Left ventricle myocardium inferior (tissue), 1 donor: ENCODE measurements at regions not wholly inside any gene's neighbourhood (a gene's known extent, or its start where the extent isn't known, plus 50 kb on each side); places are given as distances from the start of the nearest gene placed in this dataset.

ENCODE experiments used
- DNase-seq: peaks from one replicate; pipeline ENCODE4 v3.0.0-alpha.2; 2020
- H3K27ac ChIP-seq: fragments of 200-600 bp; replicated peaks from 2 replicates; pipeline ENCODE4 v1.8.0; 2021
- H3K27me3 ChIP-seq: fragments of 200-600 bp; 2 replicates; pipeline ENCODE4 v1.8.0; 2021; ENCODE audit warnings: low read depth
- H3K36me3 ChIP-seq: fragments of 200-600 bp; 2 replicates; pipeline ENCODE4 v1.8.0; 2021
- H3K4me1 ChIP-seq: fragments of 200-600 bp; 2 replicates; pipeline ENCODE4 v1.8.0; 2021
- H3K4me3 ChIP-seq: fragments of 200-600 bp; 2 replicates; pipeline ENCODE4 v1.8.0; 2021; ENCODE audit warnings: mild to moderate bottlenecking, moderate library complexity
- H3K9me3 ChIP-seq: fragments of 200-600 bp; replicated peaks from 2 replicates; pipeline ENCODE4 v1.8.0; 2021
- intact Hi-C: fragments of 100-400 bp; cut with micrococcal nuclease; formaldehyde crosslinking; loops from one replicate; pipeline ENCODE4 v1.11.0; 2022
- TF ChIP-seq, protein P1 (sequence below): fragments of 200-600 bp; IDR thresholded peaks from 2 replicates; pipeline ENCODE4 v1.8.0; 2021; ENCODE audit warnings: antibody characterized with exemption, mild to moderate bottlenecking, borderline replicate concordance
- donor health status: DM: no; HTN: yes; CAD: no; lungs with severe emphysema.

DNA sequence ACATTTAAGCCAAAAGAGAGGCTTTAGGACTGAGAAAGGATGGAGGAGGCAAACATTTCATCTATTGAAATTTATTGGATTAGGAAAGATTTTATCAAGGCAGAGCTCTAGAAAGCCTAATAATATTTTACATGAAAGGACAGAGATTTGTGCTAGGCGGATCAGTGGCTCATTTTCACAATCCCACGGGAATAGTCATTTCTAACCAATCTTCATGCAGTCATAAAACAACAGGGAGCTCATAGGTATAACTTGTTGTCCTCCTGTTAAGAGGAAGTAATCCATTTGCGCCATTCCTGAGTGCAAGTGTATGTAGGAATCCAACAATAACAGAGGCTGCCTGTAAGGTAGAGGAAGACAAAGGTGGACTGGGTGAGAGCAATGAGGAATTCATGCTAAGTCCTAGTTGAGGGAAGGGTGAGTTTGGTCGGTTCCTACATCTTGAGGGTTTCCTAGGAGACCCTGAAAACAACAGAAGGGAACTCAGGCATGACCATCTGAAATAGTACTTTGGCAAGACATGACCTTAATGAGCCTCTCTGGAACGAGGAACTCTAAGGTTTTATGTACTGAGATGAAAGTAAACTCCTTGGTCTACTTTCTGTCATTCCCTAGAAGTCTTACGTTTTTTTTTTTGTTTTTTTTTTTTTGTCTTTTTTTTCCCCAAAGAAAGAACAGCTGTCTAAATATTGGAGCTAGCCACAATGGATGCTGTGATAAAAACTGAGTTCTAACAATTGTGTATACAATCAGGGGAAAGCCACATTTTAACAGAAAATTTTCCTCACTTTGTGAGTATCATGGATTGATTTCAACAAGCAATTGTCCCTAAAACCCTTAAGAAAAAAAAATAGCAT is 89.7 kb downstream of the GEMIN8 start:
- Histone ChIP-seq H3K4me1 (peaks cover 6% of the 10 kb centered on the region), H3K27me3 (peaks cover 12% of the 10 kb centered on the region), H3K27ac (no peak overlapping the region), H3K36me3 (no peaks in the 10 kb centered on the region), H3K4me3 (no peak overlapping the region), H3K9me3 (no peaks in the 10 kb centered on the region)
- intact Hi-C loops: no loop called here
- DNase-seq: no peak
- TF ChIP-seq, protein P1, sequence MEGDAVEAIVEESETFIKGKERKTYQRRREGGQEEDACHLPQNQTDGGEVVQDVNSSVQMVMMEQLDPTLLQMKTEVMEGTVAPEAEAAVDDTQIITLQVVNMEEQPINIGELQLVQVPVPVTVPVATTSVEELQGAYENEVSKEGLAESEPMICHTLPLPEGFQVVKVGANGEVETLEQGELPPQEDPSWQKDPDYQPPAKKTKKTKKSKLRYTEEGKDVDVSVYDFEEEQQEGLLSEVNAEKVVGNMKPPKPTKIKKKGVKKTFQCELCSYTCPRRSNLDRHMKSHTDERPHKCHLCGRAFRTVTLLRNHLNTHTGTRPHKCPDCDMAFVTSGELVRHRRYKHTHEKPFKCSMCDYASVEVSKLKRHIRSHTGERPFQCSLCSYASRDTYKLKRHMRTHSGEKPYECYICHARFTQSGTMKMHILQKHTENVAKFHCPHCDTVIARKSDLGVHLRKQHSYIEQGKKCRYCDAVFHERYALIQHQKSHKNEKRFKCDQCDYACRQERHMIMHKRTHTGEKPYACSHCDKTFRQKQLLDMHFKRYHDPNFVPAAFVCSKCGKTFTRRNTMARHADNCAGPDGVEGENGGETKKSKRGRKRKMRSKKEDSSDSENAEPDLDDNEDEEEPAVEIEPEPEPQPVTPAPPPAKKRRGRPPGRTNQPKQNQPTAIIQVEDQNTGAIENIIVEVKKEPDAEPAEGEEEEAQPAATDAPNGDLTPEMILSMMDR: no peak

- Histone ChIP-seq H3K36me3 (no peaks in the 10 kb centered on the region), H3K9me3 (no peaks in the 10 kb centered on the region), H3K4me3 (peak overlapping the region; percentile 69), H3K27me3 (peaks cover 12% of the 10 kb centered on the region), H3K27ac (no peak overlapping the region), H3K4me1 (peaks cover 6% of the 10 kb centered on the region)
- intact Hi-C loops: no loop called here
- TF ChIP-seq, protein P1: no peak
- DNase-seq: no peak
Observed at GRCh38 chrX:13938829-13939530, 90.7 kb downstream of the GEMIN8 start.

GRCh38 chrX:13938051-13938828 is 91.5 kb downstream of the GEMIN8 start:
- intact Hi-C loops: no loop called here
- Histone ChIP-seq H3K27ac (no peak overlapping the region), H3K9me3 (no peaks in the 10 kb centered on the region), H3K27me3 (peaks cover 12% of the 10 kb centered on the region), H3K4me1 (peaks cover 6% of the 10 kb centered on the region), H3K4me3 (peak overlapping the region; percentile 69), H3K36me3 (no peaks in the 10 kb centered on the region)
- TF ChIP-seq, protein P1: no peak
- peak; percentile 12 for DNase-seq

- Histone ChIP-seq H3K36me3 (no peaks in the 10 kb centered on the region), H3K4me1 (peaks cover 6% of the 10 kb centered on the region), H3K27ac (no peak overlapping the region), H3K4me3 (peak overlapping the region; percentile 69), H3K27me3 (peaks cover 12% of the 10 kb centered on the region), H3K9me3 (no peaks in the 10 kb centered on the region)
- DNase-seq: no peak
- intact Hi-C loops: no loop called here
- TF ChIP-seq, protein P1: no peak
Observed at GRCh38 chrX:13937370-13938050, 92.2 kb downstream of the GEMIN8 start.
